HG03378 (cell line): ENCODE measurements at regions not wholly inside any gene's neighbourhood (a gene's known extent, or its start where the extent isn't known, plus 50 kb on each side); places are given as distances from the start of the nearest gene placed in this dataset.
"Not testable (repeated sequence)": the region's sequence is repeated elsewhere in the genome, so short reads cannot be mapped to it uniquely, and the experiment has no call there.

Experiments used
- ATAC-seq: cut with Tn5 transposase; IDR thresholded peaks from one replicate; pipeline ENCODE4 v1.9.1; 2021; ENCODE audit warnings: mild to moderate bottlenecking, moderate library complexity; ENCODE audit not compliant: unreplicated experiment

DNA sequence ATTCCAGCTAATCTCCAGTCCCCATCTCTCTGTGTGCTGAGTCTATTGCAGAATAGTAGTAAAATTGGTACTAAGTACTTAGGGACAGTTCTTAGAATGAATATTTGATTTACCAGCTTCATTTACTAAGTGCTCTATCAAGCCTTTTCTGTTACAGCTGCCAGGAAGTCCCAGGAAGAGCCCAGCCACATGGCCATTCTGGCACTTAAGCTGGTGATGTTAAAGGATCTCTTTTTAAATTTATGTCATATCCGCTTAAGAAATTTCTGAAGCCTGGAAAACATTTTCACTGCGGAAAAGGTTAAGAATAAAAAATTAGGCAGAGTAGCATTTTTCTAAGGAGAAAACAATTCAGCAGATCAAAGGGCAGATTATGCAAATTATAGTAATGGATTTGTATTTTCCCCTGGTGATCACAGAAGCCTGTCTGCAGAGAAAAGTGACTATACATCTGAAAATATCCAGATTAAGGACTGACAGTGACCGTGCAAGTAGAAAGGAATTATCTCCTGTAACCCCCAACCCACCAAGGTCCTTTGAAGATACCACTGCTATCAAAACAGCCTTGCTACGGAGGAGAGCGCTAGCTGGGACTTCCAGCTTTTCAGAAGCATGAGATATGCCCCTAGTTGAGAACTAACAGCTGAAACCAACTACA, 260.8 kb downstream of the SH3BP4 start:
- ATAC-seq: no peak

DNA sequence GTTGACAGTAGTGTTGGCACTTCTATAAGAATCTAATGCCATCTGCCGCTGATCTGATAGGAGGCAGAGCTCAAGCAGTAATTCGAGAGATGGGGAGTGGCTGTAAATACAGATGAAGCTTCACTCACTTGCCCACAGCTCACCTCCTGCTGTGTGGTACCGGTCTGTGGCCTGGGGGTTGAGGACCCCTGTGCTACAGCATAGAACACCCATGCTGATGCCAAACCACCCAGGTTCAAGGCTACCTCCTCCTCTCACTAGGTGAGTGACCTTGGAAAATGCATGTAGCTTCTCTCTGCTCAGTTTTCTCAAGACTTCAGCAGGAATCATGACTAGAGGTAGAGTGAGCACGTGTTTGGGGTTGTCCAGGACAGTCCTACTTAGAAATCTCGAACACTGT, 263.4 kb downstream of the SH3BP4 start:
- ATAC-seq: no peak

DNA sequence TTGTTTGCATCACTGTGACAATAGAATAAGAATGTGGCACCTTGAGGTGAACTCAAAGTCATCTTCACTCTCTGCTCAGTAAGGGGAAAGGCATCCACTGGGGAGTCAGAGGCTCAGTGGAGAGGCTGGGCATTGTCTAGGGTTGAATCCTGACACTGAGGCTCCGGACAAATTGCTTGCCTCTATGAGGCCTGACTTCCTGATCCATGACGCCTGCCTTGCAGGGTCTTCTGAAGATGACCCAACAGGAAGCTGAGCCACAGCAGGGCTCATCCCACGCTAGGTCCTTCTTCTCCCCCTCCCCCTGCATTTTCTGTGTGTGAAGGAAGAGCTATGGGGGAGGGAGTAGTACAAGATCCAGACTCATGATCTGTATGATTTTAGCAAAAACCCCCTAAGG, 265.1 kb downstream of the SH3BP4 start:
- no peak for ATAC-seq

DNA sequence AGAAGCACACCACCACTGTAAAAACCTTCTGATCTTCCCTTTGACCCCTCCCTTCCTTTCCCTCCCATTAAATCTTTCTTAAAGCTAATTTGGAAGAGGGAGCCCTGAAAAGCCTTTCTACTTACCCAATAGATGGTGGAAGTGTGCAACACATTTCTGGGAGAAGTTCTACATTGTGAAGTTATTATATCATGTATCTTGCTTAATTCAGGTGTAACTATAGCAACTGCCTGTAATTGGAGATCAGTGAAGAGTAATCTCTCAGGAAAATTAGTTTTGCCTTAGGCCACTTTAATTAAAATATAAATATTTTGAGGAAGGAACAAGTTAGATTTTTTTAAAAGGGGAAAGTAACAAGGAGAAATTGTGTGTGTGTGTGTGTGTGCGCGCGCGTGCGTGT, 266.0 kb downstream of the SH3BP4 start:
- ATAC-seq: no peak

DNA sequence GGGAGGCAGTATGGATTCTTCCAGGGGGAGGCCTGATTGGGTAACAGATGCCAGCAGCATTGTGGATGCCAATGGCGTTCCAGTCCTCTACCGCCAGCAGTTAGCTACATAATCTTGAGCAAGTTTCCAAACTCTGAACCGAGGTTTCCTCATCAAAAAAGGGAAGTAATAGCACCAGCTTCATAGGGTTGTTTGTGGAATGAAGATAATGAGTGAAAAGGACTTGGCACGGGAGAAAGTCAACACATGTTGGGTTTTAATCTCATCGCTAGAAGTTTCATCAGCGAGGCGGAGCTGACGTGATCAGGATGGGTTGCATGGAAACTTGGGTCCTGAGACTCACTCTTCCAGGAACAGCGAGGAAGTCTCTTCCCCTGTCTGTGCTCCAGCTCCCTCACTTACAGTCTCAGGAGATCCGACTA, 266.7 kb downstream of the SH3BP4 start:
- ATAC-seq: no peak

DNA sequence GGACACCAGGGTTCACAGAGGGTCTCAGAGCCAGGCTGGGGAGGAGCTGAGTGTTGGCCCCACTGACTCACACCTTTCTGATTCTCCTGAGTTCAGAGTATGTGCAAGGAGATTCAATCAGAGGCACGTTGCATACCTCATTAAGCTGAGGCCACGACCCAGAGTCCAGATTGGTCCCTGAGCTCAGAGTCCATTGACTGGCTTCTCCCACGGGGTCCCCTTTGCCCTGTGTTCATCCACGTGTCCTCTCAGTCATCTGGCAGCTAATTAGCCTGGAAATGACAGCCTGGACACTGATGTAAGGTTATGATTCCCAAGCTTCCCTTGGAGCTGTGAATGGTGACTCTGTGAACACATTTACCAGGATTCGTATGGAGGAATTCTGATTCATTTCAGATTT, 267.2 kb downstream of the SH3BP4 start:
- ATAC-seq: no peak

DNA sequence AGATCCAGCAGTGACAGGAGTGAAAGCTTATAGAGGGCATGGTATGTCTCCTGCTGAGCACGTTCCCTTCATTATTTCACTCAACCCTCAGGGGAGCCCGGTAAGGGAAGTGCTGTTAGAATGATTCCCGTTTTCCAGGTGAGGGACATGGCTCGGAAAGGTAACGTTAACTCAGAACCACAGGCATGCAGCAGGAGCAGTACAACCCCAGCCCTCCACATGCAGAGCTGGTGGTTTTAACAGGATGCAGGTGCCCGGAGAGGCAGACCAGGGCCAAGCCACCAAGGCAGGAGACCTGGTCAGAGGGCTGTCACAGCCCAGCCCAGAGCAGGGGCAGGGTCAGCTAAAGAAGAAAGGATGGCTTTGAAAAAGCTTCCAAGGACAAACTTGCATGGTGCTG, 268.5 kb downstream of the SH3BP4 start:
- ATAC-seq: no peak

DNA sequence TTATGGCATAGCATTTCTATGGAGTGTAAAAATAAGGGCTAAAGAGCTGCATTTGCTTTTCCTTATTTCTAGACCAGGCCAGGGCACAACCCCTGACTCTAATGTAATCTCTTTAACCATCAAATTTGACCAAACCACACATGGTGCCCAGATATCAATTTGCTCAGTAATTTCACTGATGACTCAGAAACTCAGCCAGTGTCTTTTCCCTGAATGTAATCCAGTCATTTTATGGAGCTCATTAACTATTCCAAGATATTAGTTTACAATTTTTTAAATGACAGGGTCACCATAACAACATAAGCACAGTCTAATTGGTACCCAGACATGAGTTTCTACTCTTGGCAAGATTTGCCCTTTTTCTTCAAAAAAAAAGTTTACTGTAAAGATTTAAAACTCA, 270.8 kb upstream of the AGAP1 start:
- ATAC-seq: no peak

DNA sequence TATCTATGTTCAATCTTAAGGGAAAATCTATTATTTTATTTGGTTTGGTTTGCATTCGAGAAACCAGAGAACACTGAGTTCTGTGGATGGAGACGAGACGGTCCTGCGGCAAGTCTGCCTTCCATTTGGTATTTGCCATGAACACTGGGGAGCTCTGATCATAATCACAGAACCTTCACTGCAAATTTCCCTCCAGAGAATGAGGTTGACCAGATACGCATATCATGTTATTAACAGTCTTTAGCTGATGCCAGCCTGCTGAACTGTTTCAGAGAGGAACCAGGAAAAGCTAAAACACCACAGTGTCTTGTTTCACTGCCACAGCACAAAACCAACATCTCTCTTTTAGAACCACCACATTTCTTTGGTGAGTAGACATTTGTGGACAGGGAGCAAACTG, 269.4 kb upstream of the AGAP1 start:
- no peak for ATAC-seq

DNA sequence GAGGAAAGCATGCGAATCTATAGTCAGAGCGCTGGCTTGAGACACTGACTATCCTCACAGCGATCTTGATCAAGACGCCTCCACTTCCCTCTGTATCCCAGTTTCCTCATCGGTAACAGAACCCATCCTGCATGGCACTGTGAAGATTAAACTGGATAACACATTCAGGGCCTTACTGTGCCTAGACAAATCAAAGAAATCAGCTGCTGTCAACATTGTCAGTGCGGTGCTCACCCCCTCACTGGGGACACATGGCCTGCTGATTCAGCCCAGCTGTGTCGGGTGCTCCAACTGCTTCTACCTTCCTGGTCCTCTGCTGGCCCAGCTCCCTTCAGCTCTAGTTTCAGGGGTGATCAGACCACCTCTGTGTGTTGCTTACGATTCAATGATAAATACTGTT, 268.6 kb upstream of the AGAP1 start:
- ATAC-seq: no peak

DNA sequence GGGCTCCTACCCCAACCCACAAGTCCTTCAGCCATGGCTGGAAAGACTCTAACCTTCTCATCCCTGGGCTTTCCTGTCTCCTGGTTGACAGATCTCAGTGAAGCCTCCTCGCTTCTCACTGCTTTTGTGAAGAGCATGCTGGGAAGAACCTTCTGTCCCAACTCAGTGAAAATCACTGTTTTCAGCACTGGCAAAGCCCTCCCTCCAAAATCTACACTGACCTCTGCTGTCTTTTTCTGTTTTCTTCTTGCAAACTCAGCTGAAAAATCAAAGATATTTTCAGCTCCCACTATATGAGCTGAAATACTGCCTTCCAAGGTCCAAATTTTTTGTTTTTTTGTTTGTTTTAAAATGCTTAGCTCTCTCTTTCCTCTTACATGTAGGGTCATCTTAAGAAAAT, 266.3 kb upstream of the AGAP1 start:
- ATAC-seq: no peak

DNA sequence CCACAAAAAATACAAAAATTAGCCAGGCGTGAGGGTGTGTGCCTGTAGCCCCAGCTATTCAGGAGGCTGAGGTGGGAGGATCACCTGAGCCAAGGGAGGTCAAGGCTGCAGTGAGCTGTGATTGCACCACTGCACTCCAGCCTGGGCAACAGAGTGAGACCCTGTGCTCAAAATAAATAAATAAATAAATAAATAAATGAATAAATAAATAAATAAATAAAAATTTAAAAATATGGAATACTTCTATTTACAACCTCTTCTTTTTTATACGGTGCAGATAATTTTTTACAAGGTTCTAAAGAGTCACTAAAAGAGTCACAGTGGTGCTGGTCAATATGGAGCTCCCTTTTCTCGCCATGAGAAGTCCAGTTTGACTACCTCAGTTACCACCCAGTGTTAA, 265.4 kb upstream of the AGAP1 start:
- not testable (repeated sequence) for ATAC-seq

DNA sequence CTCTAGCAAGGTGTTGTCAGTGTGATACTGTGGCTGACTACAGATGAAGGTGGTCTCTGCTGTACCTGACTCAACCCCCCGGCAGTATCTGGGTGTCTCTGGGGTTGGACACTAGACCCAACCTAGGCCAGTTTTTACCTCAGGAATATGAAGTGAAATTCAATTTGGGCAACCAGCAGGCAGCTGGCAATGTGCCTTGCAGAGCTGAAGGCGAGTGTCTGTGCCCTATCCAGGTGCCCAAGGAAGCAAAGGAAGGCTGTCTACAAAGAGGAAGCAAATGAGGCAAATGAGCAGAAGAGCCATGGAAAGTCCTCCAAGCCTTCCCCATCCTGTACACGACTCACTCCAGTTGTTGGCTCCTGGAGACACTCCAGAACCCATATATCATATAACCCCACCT, 264.6 kb upstream of the AGAP1 start:
- ATAC-seq: no peak

DNA sequence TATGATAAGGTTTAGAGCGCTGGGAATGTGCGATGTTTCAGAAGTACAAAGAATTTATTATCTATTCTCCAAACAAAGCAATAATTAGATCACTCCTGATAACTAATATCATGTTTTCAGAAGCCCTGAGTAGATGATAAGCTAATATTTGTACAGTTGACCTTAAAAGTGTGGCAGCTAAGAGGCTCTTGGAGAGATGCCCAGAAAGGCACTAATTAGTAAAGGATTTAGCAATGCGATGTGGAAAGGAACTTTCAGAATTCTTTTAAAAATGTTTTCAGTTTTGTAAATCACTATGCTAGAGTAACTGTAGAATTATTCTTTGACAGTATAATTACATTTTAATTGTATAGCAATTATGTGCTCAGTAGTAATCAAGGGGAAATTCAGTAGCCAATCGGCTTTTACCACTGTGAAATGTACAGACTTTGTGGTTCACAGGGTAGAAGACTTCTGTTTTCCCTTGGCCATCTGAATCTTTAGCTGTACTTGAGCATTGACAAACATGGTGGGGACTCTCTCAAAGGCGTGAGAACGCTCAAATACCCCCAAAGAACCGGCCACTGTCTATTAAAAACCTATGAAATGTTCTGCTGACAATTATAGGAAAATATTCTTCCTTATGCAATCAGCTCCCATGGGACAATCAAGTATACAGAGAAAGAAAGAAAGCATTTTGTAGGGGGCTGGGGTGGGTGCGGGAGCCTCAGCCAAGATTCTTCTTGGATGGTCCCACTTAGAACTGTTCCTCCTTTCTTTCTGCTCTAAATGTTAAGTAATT, 262.8 kb upstream of the AGAP1 start:
- ATAC-seq: no peak

DNA sequence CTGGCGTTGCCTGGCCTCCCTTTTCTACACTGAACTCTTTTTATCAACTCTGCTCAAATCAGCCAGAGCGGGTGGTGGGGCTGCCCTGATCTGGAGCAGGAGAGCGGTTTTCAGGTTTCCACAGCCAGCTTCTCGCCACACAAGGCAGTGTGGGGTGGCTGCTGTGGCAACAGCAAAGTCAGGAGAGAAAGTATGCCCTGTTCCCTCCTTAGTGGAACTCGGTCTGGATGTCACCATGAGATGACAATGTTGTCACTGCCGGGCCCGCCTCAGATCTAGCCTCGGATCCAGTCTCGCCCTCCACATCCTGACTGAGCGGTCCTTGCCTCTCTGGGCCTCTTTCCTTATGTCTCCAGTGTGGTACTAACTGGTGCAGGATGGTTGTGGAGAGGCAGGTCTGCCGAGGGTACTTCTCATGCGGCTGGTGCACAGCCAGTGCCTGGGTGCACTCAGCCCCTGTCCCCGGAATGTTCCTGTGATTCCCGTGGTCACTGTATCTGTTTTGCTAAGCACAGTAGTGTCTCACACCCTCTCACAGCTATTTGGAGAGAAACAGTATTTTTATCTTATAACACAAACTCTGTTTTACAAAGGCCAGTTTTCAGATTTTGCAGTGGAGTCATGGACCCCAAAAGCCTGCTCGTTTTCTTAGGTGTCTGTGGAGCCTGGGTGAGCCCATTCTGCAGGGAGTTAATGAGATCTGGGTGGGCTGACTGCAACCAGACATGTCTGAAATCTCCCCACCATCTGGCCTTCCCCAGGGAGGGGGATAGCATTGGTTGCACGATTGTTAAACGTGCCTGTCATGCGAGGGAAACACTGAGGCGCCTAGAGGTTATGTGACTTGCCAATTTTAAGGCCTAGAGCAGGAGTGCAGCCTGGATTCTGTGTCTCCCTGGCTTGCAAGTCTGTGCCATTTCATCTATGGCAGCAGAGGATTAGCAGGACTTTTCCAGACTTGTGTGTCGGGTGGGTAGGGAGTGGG, 261.1 kb upstream of the AGAP1 start:
- ATAC-seq: no peak

DNA sequence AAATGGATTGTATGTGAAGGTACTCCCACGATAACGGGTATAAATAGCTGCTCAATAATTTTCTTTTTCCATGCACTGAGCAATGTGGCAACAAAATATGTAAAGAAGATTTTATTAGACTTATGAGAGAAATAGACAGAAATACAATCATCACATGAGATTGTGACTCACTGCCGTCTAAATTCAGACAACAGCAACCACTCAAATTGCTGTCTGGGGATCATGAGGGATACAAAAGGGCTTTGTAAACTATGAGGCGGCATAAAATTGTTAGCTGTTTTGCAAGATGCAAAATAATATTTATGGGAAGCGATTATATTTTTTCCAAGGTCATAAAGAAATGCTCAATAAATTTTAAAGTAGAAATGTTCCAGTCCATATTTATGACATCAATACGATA, 259.1 kb upstream of the AGAP1 start:
- ATAC-seq: no peak

DNA sequence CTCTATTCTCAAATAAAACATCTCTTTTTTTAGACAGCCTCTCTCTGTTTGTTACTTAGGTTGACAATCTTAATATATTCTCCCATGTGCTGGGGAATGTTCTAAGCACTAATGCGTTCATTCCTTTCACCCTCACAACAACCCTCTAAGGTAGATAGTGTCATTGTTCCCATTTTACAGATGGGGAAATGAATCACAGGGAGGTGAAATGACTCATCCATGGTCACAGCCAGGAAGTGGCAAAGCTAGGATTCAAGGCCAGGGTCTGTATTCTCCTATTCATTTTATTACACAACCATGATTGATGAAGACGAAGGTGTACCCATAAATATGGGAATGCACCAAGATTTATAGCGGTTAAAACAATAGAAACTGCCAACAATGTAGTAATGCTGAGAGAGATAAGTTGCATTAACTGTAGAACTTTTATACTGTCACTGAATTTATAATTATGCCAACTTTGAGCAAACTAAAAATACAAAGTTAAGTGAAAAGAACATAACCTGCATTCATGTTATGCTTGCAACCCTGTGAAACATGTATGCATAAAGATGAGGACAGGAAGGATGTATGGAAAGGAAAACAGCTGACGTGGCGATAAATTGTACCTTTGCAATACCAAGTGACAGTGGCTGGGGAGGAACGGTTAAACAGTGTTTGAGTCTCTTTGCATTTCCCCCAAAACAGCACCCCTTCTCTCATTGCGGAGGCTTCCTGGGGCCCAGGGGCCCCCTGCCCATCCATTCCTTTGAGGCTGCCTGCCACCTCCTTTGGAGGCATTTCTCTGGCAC, 257.7 kb upstream of the AGAP1 start:
- no peak for ATAC-seq

DNA sequence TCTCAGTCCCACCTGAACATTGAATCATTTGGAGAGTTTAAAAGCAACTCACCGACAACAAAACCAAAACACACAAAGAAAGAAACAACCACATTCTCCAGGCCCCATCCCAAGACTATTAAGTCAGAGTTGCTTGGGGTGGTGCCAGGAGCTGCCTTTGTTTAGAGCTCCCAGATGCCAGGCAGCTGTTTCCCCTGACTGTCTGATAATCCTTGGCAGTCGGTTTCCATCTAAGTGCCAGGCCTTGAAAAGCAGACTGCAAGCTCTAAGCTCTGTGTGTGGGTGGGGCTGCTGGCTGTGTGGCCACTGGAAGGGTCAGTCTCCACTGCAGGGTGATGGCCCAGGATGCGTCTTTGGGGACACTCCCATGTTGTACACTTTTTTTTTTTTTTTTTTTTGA, 255.3 kb upstream of the AGAP1 start:
- ATAC-seq: no peak

DNA sequence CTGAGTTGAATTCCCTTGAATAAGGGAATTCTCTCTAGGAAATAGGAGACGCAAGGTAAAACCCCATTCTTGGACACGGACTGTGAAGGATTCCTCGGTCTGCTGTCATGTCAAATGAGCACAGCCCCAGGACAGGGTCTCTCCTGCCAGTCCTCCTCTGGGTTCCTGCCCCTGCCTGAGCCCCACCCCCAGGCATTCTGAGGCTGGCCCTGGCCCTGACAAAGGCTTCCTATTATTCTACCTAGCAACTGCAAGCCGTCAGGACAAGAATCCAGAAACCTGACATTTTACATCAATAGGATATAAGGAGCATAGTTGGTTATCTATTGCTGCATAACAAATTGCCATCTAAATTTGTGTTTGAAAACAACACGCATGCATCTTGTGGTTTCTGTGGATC, 253.3 kb upstream of the AGAP1 start:
- ATAC-seq: no peak

DNA sequence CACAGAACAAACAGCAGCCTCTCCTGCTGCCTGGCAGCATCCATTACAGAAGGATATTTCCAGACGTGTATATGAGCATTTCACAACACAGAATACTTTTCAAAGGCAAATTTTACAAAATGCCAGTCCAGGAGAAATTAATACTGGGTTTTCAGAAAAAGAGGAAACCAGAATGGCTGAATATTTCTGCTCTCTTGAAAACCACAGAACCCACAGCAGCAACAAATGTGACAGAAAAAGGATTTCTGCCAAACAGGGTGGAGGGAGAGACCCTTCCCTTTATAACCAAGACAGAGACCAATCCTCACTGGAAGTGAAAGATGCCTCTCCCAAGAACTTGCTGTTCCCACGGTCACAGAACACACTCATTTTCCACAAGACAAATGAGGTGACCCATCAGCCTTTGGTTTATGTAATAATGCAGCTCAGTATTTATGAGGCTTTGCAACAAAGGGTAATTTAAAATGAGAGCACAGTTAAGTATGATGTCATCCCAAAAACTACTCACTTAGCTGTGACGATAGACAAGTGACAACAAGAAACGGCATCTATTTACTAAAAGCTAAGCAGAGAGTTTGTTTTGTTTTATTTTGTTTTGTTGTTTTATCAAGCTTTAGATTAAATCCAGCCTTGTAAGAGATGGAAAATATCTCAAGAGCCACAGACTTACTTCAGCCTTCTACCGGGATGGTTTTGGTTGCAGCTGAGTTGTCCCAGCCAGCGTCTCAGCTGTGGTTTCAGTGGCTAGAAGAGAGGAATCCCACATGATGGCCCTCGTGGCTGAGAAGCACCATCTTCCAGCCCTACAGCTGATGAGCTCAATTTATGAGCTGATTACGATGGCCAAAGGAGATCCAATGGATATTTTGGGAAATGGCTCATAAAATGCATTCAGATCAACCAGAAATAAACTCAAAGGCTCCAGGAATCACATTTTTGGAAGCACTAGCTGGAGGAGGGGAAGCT, 249.3 kb upstream of the AGAP1 start:
- no peak for ATAC-seq
